Neuronal stem cell (in vitro differentiated cells): ENCODE measurements at regions not wholly inside any gene's neighbourhood (a gene's known extent, or its start where the extent isn't known, plus 50 kb on each side); places are given as distances from the start of the nearest gene placed in this dataset.
"Not testable (repeated sequence)": the region's sequence is repeated elsewhere in the genome, so short reads cannot be mapped to it uniquely, and the experiment has no call there.

ENCODE experiments used
- DNase-seq: peaks from one replicate; pipeline ENCODE4 v3.0.0-alpha.2; 2013; ENCODE audit warnings: low spot score
- H2AFZ ChIP-seq: one replicate; pipeline ENCODE4 v1.6.1; 2013; ENCODE audit warnings: mild to moderate bottlenecking, low read length, inconsistent platforms
- H2AK5ac ChIP-seq: 2 replicates; pipeline ENCODE4 v1.6.1; 2013; ENCODE audit warnings: low read depth, mild to moderate bottlenecking, inconsistent platforms, low read length, moderate library complexity, mixed read lengths
- H2BK120ac ChIP-seq: 2 replicates; pipeline ENCODE4 v1.6.1; 2013; ENCODE audit warnings: low read depth, mild to moderate bottlenecking, inconsistent platforms, low read length, moderate library complexity, mixed read lengths
- H2BK12ac ChIP-seq: one replicate; pipeline ENCODE4 v1.6.1; 2013; ENCODE audit warnings: low read length, inconsistent platforms
- H2BK15ac ChIP-seq: 2 replicates; pipeline ENCODE4 v1.6.1; 2013; ENCODE audit warnings: mild to moderate bottlenecking, low read length, inconsistent platforms, mixed read lengths
- H2BK5ac ChIP-seq: one replicate; pipeline ENCODE4 v1.6.1; 2013; ENCODE audit warnings: inconsistent platforms, mild to moderate bottlenecking, low read length, moderate library complexity
- H3K14ac ChIP-seq: one replicate; pipeline ENCODE4 v1.6.1; 2013; ENCODE audit warnings: low read length, inconsistent platforms
- H3K18ac ChIP-seq: 2 replicates; pipeline ENCODE4 v1.6.1; 2013; ENCODE audit warnings: low read length, inconsistent platforms
- H3K23ac ChIP-seq: 2 replicates; pipeline ENCODE4 v1.6.1; 2013; ENCODE audit warnings: low read depth, mild to moderate bottlenecking, mixed read lengths, low read length, inconsistent platforms; ENCODE audit not compliant: poor library complexity
- H3K27ac ChIP-seq: replicated peaks from 3 replicates; pipeline ENCODE4 v1.5.1; 2013; ENCODE audit warnings: low read length, inconsistent platforms
- H3K27me3 ChIP-seq, 3 experiments: 2 replicates each; pipeline ENCODE4 v1.6.1; 2013; ENCODE audit warnings: low read length in 3 of 3, mild to moderate bottlenecking in 2 of 3, inconsistent platforms in 1 of 3, low read depth in 1 of 3, mixed read lengths in 1 of 3, moderate library complexity in 1 of 3; ENCODE audit not compliant: control insufficient read depth in 3 of 3, insufficient read depth in 3 of 3
- H3K36me3 ChIP-seq, 2 donors: replicated peaks in 1 of 2; 2 replicates each; pipeline ENCODE4 v1.6.1; 2013; ENCODE audit warnings: low read length in 2 of 2; ENCODE audit not compliant: control insufficient read depth in 2 of 2, insufficient read depth in 2 of 2
- H3K4ac ChIP-seq: 2 replicates; pipeline ENCODE4 v1.6.1; 2013; ENCODE audit warnings: inconsistent platforms, mild to moderate bottlenecking, low read length, moderate library complexity
- H3K4me1 ChIP-seq, 2 donors: 1 replicate in 1 of 2; 2 replicates in 1 of 2; pipeline ENCODE4 v1.6.1; 2013; ENCODE audit warnings: low read length in 2 of 2, low read depth in 1 of 2; ENCODE audit not compliant: control insufficient read depth in 2 of 2, insufficient read depth in 1 of 2
- H3K4me2 ChIP-seq: one replicate; pipeline ENCODE4 v1.6.1; 2013; ENCODE audit warnings: mild to moderate bottlenecking, low read length, inconsistent platforms; ENCODE audit not compliant: insufficient read depth, poor library complexity, severe bottlenecking
- H3K4me3 ChIP-seq, 2 donors: 2 replicates each; pipeline ENCODE4 v1.5.1; 2013; ENCODE audit warnings: low read length in 2 of 2, mild to moderate bottlenecking in 2 of 2, inconsistent platforms in 1 of 2, moderate library complexity in 1 of 2
- H3K79me1 ChIP-seq: one replicate; pipeline ENCODE4 v1.6.1; 2013; ENCODE audit warnings: low read depth, mild to moderate bottlenecking, inconsistent platforms, low read length, moderate library complexity
- H3K9ac ChIP-seq: one replicate; pipeline ENCODE4 v1.6.1; 2013; ENCODE audit warnings: mild to moderate bottlenecking, low read depth, low read length, inconsistent platforms; ENCODE audit not compliant: poor library complexity
- H3K9me3 ChIP-seq, 2 donors: replicated peaks in 1 of 2; 2 replicates each; pipeline versions ENCODE3 to v1.6.1; 2013; ENCODE audit warnings: low read length in 2 of 2, mild to moderate bottlenecking in 2 of 2, inconsistent platforms in 1 of 2, low read depth in 1 of 2, mixed read lengths in 1 of 2, moderate library complexity in 1 of 2; ENCODE audit not compliant: control insufficient read depth in 2 of 2, insufficient read depth in 1 of 2
- H4K8ac ChIP-seq: one replicate; pipeline ENCODE4 v1.6.1; 2013; ENCODE audit warnings: low read depth, mild to moderate bottlenecking, inconsistent platforms, low read length, moderate library complexity
- H4K91ac ChIP-seq: one replicate; pipeline ENCODE4 v1.6.1; 2013; ENCODE audit warnings: low read length, low read depth, mild to moderate bottlenecking, inconsistent platforms; ENCODE audit not compliant: poor library complexity
- WGBS, 2 donors: extraction: QIAGEN DNeasy Blood & Tissue Kit; methylation state at CpG; one replicate each; pipeline ENCODE4 v1.1.7; 2013; ENCODE audit warnings: missing lambda C conversion rate in 2 of 2, mixed read lengths in 1 of 2; ENCODE audit not compliant: insufficient read length in 2 of 2, insufficient replicate concordance in 1 of 2; ENCODE audit errors: extremely low coverage in 2 of 2; 5-methylcytosine and 5-hydroxymethylcytosine counted together

DNA sequence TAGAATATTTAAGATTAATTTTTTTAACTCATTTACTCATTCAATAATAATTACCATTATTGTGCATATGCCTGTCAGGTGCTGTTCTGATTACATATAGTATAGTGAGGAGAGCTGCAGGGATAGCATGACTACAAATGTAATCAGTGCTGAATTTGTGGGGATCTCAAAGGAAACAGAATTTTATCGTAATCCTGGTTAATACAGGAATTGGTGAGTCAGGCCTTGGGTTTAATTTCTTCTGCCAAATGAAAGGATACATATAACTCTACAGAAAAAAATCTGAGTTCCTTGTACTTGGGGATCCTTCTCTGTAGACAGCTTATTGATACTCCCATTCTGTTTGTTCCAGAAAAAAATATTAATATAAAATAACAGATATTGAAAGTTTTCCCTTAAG, 297.2 kb downstream of the GJA1 start:
- no peak overlapping the region for H2BK5ac ChIP-seq
- H4K8ac ChIP-seq: no peak overlapping the region
- no peak for DNase-seq
- H2AK5ac ChIP-seq: no peak overlapping the region
- no peak overlapping the region for H3K18ac ChIP-seq
- H3K79me1 ChIP-seq: no peaks in the 10 kb centered on the region
- H4K91ac ChIP-seq: no peak overlapping the region
- H2BK12ac ChIP-seq: no peak overlapping the region
- no peak overlapping the region for H3K23ac ChIP-seq
- no peaks in the 10 kb centered on the region for H3K4me1 ChIP-seq
- H2AFZ ChIP-seq: no peak overlapping the region
- WGBS, 2 donors: no CpG with 5 or more reads among the region's 1 CpG
- no peak overlapping the region for H3K27ac ChIP-seq
- H3K9me3 ChIP-seq: no peaks in the 10 kb centered on the region
- no peak overlapping the region for H2BK15ac ChIP-seq
- H3K9ac ChIP-seq: no peak overlapping the region
- H3K4ac ChIP-seq: no peak overlapping the region
- no peak overlapping the region for H2BK120ac ChIP-seq
- no peak overlapping the region for H3K14ac ChIP-seq
- no peaks in the 10 kb centered on the region for H3K36me3 ChIP-seq
- H3K4me2 ChIP-seq: no peak overlapping the region
- peaks cover 0 to 2% (median 0%) of the 10 kb centered on the region in 3 experiments for H3K27me3 ChIP-seq
- no peak overlapping the region for H3K4me3 ChIP-seq

DNA sequence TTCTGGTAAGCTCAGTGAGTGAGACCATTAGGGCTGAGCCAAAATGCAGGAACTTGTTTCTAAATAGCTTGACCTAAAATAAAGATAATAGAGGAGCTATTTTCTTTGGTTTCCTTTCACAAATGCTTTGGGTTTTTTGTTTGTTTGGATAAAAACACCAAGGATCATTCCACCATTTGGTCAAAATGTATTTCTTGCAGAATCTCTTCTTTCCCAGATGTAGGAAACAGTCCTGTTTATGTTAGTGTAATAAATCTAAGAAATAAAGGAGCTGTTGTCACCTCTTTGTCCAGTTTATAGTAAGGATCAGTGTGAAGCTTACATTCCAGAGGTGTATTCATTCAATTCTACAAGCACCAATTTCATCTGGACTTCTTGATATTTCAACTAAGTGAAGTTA, 297.8 kb downstream of the GJA1 start:
- no peak overlapping the region for H4K8ac ChIP-seq
- no peak overlapping the region for H3K4me3 ChIP-seq
- DNase-seq: no peak
- no peaks in the 10 kb centered on the region for H3K4me1 ChIP-seq
- H3K79me1 ChIP-seq: no peaks in the 10 kb centered on the region
- no peak overlapping the region for H3K9ac ChIP-seq
- no peak overlapping the region for H2AFZ ChIP-seq
- peaks cover 0 to 2% (median 0%) of the 10 kb centered on the region in 3 experiments for H3K27me3 ChIP-seq
- H2BK120ac ChIP-seq: no peak overlapping the region
- no peak overlapping the region for H3K27ac ChIP-seq
- no peak overlapping the region for H3K14ac ChIP-seq
- no peak overlapping the region for H3K23ac ChIP-seq
- no peak overlapping the region for H3K18ac ChIP-seq
- no peak overlapping the region for H2AK5ac ChIP-seq
- no peak overlapping the region for H2BK15ac ChIP-seq
- H2BK12ac ChIP-seq: no peak overlapping the region
- no peak overlapping the region for H3K4ac ChIP-seq
- no peaks in the 10 kb centered on the region for H3K36me3 ChIP-seq
- no peaks in the 10 kb centered on the region for H3K9me3 ChIP-seq
- H4K91ac ChIP-seq: no peak overlapping the region
- H3K4me2 ChIP-seq: no peak overlapping the region
- no peak overlapping the region for H2BK5ac ChIP-seq

DNA sequence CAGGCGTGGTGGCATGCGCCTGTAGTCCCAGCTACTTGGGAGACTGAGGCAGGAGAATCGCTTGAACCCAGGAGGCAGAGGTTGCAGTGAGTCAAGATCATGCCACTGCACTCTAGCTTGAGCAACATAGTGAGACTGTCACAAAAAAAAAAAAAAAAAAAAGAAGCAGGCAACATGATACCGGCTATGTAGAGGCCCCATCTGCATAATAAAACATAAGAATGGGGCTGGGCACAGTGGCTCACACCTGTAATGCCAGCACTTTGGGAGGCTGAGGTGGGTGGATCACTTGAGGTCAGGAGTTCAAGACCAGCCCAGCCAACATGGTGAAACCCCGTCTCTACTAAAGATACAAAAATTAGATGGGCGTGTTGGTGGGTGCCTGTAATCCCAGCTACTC, 304.7 kb downstream of the GJA1 start:
- H3K4ac ChIP-seq, H3K18ac ChIP-seq, H3K79me1 ChIP-seq, H3K9ac ChIP-seq, H4K91ac ChIP-seq, H3K27ac ChIP-seq, H2BK120ac ChIP-seq, H2AK5ac ChIP-seq, H3K27me3 ChIP-seq, H3K23ac ChIP-seq, H2BK15ac ChIP-seq, H3K14ac ChIP-seq, DNase-seq, H2BK5ac ChIP-seq, H3K4me1 ChIP-seq, H2BK12ac ChIP-seq, H3K9me3 ChIP-seq, H3K36me3 ChIP-seq, H3K4me3 ChIP-seq, H3K4me2 ChIP-seq, H4K8ac ChIP-seq, H2AFZ ChIP-seq: not testable (repeated sequence)
- no CpG with 5 or more reads among the region's 6 CpGs for WGBS, 2 donors

DNA sequence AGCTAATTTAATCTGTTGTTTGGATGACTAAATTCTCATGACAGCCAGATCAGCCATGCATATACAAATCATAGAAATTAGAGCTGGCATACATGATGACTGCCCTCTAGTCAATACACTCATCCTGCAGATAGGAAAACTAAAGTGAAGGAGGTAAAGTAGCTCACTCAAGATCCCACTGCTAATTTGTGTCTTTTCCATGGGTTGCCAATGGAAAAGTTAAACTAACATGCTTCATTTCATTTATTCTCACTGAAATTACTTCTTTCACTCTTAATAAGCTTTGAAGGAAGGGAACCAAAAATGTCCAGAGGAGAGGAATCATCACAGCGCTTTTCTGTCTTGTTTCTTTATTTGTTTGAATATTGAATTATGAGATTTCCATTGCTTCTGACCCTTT, 308.2 kb downstream of the GJA1 start:
- Histone ChIP-seq H2BK5ac (no peak overlapping the region), H2AFZ (no peak overlapping the region), H3K4ac (no peak overlapping the region), H3K9ac (no peak overlapping the region), H3K9me3 (no peaks in the 10 kb centered on the region), H2BK12ac (no peak overlapping the region), H4K8ac (no peak overlapping the region), H2BK15ac (no peak overlapping the region), H3K18ac (no peak overlapping the region), H3K23ac (no peak overlapping the region), H3K4me2 (no peak overlapping the region), H3K4me3 (no peak overlapping the region), H3K4me1 (no peaks in the 10 kb centered on the region), H2BK120ac (no peak overlapping the region), H3K79me1 (no peaks in the 10 kb centered on the region), H2AK5ac (no peak overlapping the region), H3K36me3 (no peaks in the 10 kb centered on the region), H3K27me3 (no peaks in the 10 kb centered on the region), H3K27ac (no peak overlapping the region), H4K91ac (no peak overlapping the region), H3K14ac (no peak overlapping the region)
- no peak for DNase-seq
- WGBS, 2 donors: no CpG with 5 or more reads among the region's 1 CpG
